H1 (cell line): ENCODE measurements at regions not wholly inside any gene's neighbourhood (a gene's known extent, or its start where the extent isn't known, plus 50 kb on each side); places are given as distances from the start of the nearest gene placed in this dataset.

ENCODE experiments used
- CTCF ChIA-PET: fragments of 300-600 bp; sonication (Branson Sonifier 250); formaldehyde crosslinking; loops from one replicate; lab custom pipeline; 2021; ENCODE audit not compliant: partially characterized antibody; lab: Charles Lee
- POLR2A ChIA-PET: fragments of 300-600 bp; sonication (Branson Sonifier 250); formaldehyde crosslinking; loops from one replicate; lab custom pipeline; 2021; ENCODE audit warnings: inconsistent platforms; ENCODE audit not compliant: partially characterized antibody; lab: Charles Lee
- DNase-seq, 2 experiments: peaks; one replicate each; pipeline versions ENCODE4 v3.0.0 to v3.0.0-alpha.2; 2010 to 2022; ENCODE audit warnings: low spot score in 2 of 2, low read depth in 1 of 2, mixed read lengths in 1 of 2
- FAIRE-seq: peaks from 2 replicates; lab custom pipeline; 2011; peaks lifted over from hg19 to GRCh38; lab: Jason Lieb, UNC
- H2AFZ ChIP-seq: 2 replicates; pipeline ENCODE4 v1.8.1; 2012; ENCODE audit warnings: low read length, inconsistent platforms
- H2AK5ac ChIP-seq: 2 replicates; pipeline ENCODE4 v1.6.1; 2013; ENCODE audit warnings: low read depth, low read length
- H2BK120ac ChIP-seq: replicated peaks from 2 replicates; pipeline ENCODE3; 2013; ENCODE audit warnings: low read depth, low read length, inconsistent platforms
- H2BK12ac ChIP-seq: 2 replicates; pipeline ENCODE4 v1.6.1; 2013; ENCODE audit warnings: low read depth, low read length
- H2BK15ac ChIP-seq: 2 replicates; pipeline ENCODE4 v1.6.1; 2013; ENCODE audit warnings: low read length
- H2BK20ac ChIP-seq: 2 replicates; pipeline ENCODE4 v1.6.1; 2013; ENCODE audit warnings: low read length
- H2BK5ac ChIP-seq: 2 replicates; pipeline ENCODE4 v1.6.1; 2013; ENCODE audit warnings: low read depth, low read length
- H3K14ac ChIP-seq: 2 replicates; pipeline ENCODE4 v1.6.1; 2013; ENCODE audit warnings: inconsistent platforms; ENCODE audit not compliant: insufficient read length
- H3K18ac ChIP-seq: 2 replicates; pipeline ENCODE4 v1.6.1; 2013; ENCODE audit warnings: low read length; ENCODE audit errors: extremely low read depth
- H3K23ac ChIP-seq: 2 replicates; pipeline ENCODE4 v1.6.1; 2013; ENCODE audit warnings: inconsistent platforms; ENCODE audit not compliant: insufficient read length
- H3K23me2 ChIP-seq: 2 replicates; pipeline ENCODE4 v1.6.1; 2013; ENCODE audit warnings: low read depth, low read length
- H3K27ac ChIP-seq: 2 replicates; pipeline ENCODE4 v1.6.1; 2011; ENCODE audit warnings: low read depth, low read length, inconsistent platforms
- H3K27me3 ChIP-seq, 4 experiments: replicated peaks in 1 of 4; 1 replicate in 1 of 4; 2 replicates in 3 of 4; pipeline versions ENCODE4 v1.6.1 to v1.8.1; 2011 to 2013; ENCODE audit warnings: low read length in 3 of 4, mild to moderate bottlenecking in 3 of 4, inconsistent platforms in 2 of 4, mixed read lengths in 2 of 4, moderate library complexity in 1 of 4; ENCODE audit not compliant: control insufficient read depth in 3 of 4, insufficient read depth in 3 of 4; ENCODE audit errors: extremely low read depth in 1 of 4
- H3K36me3 ChIP-seq, 4 experiments: 2 replicates each; pipeline versions ENCODE4 v1.6.1 to v1.8.1; 2011 to 2013; ENCODE audit warnings: mild to moderate bottlenecking in 4 of 4, low read length in 3 of 4, moderate library complexity in 2 of 4, control low read depth in 1 of 4, inconsistent platforms in 1 of 4; ENCODE audit not compliant: insufficient read depth in 4 of 4, control insufficient read depth in 2 of 4
- H3K4ac ChIP-seq: replicated peaks from 2 replicates; pipeline ENCODE3; 2013; ENCODE audit warnings: low read length, low read depth, mixed read lengths, inconsistent platforms; ENCODE audit not compliant: insufficient read length
- H3K4me1 ChIP-seq, 4 experiments: replicated peaks in 1 of 4; 1 replicate in 1 of 4; 2 replicates in 3 of 4; pipeline versions ENCODE4 v1.6.1 to v1.8.1; 2011 to 2013; ENCODE audit warnings: low read length in 3 of 4, inconsistent platforms in 2 of 4, mixed read lengths in 1 of 4; ENCODE audit not compliant: insufficient read depth in 4 of 4, control insufficient read depth in 3 of 4
- H3K4me2 ChIP-seq, 2 experiments: 2 replicates each; pipeline versions ENCODE4 v1.6.1 to v1.8.1; 2011 to 2013; ENCODE audit warnings: low read depth in 2 of 2, low read length in 2 of 2, control low read depth in 1 of 2, inconsistent platforms in 1 of 2, mild to moderate bottlenecking in 1 of 2; ENCODE audit not compliant: insufficient read depth in 1 of 2
- H3K4me3 ChIP-seq, 4 experiments: fragments of 200-600, 300-600 bp in 1 of 4; sonication (generic), shearing (Covaris generic), sonication (Bioruptor Twin) in 1 of 4; 2 replicates each; pipeline versions ENCODE4 v1.5.1 to v1.8.1; 2011 to 2016; ENCODE audit warnings: low read length in 4 of 4, low read depth in 3 of 4, control low read depth in 2 of 4, inconsistent platforms in 2 of 4, mild to moderate bottlenecking in 2 of 4, mixed read lengths in 1 of 4, moderate library complexity in 1 of 4; ENCODE audit not compliant: insufficient read depth in 2 of 4; ENCODE audit errors: extremely low read depth in 1 of 4
- H3K56ac ChIP-seq: replicated peaks from 2 replicates; pipeline ENCODE3; 2013; ENCODE audit warnings: low read depth, mild to moderate bottlenecking, mixed read lengths, low read length, inconsistent platforms; ENCODE audit not compliant: insufficient read length
- H3K79me1 ChIP-seq: 2 replicates; pipeline ENCODE4 v1.6.1; 2013; ENCODE audit warnings: low read depth, low read length, control low read depth
- H3K79me2 ChIP-seq, 2 experiments: 2 replicates each; pipeline versions ENCODE4 v1.6.1 to v1.8.1; 2012 to 2013; ENCODE audit warnings: low read length in 2 of 2, mild to moderate bottlenecking in 2 of 2, inconsistent platforms in 1 of 2; ENCODE audit not compliant: insufficient read depth in 2 of 2, control insufficient read depth in 1 of 2
- H3K9ac ChIP-seq, 4 experiments: replicated peaks in 1 of 4; 1 replicate in 1 of 4; 2 replicates in 3 of 4; pipeline versions ENCODE4 v1.6.1 to v1.8.1; 2011 to 2013; ENCODE audit warnings: low read depth in 3 of 4, low read length in 3 of 4, control low read depth in 2 of 4, mild to moderate bottlenecking in 2 of 4, moderate library complexity in 2 of 4, inconsistent platforms in 1 of 4; ENCODE audit errors: extremely low read depth in 1 of 4
- H3K9me3 ChIP-seq, 2 experiments: 2 replicates each; pipeline versions ENCODE4 v1.6.1 to v1.8.1; 2012 to 2013; ENCODE audit warnings: mild to moderate bottlenecking in 2 of 2, moderate library complexity in 2 of 2, control low read depth in 1 of 2, inconsistent platforms in 1 of 2, low read depth in 1 of 2, low read length in 1 of 2, mixed read lengths in 1 of 2; ENCODE audit not compliant: insufficient read depth in 2 of 2
- H4K20me1 ChIP-seq, 2 experiments: replicated peaks in 1 of 2; 2 replicates each; pipeline versions ENCODE3 to v1.8.1; 2011 to 2013; ENCODE audit warnings: inconsistent platforms in 2 of 2, low read length in 2 of 2, mild to moderate bottlenecking in 1 of 2; ENCODE audit not compliant: insufficient read depth in 2 of 2, control insufficient read depth in 1 of 2
- H4K5ac ChIP-seq: 2 replicates; pipeline ENCODE4 v1.6.1; 2013; ENCODE audit warnings: low read length, low read depth, mixed read lengths, inconsistent platforms; ENCODE audit not compliant: insufficient read length
- H4K8ac ChIP-seq: 2 replicates; pipeline ENCODE4 v1.8.0; 2013; ENCODE audit warnings: mild to moderate bottlenecking, moderate library complexity, low read length, inconsistent platforms; ENCODE audit not compliant: insufficient read depth; ENCODE audit errors: extremely low read depth
- H4K91ac ChIP-seq: replicated peaks from 2 replicates; pipeline ENCODE3; 2013; ENCODE audit warnings: low read length, mixed read lengths, inconsistent platforms; ENCODE audit not compliant: insufficient read length
- BCL11A ChIP-seq, 2 experiments: IDR thresholded peaks; one replicate each; pipeline ENCODE4 v1.6.1; 2011; ENCODE audit warnings: low read depth in 2 of 2, low read length in 2 of 2, mild to moderate bottlenecking in 2 of 2
- EP300 ChIP-seq, 2 experiments: IDR thresholded peaks; 1 replicate in 1 of 2; 2 replicates in 1 of 2; pipeline ENCODE4 v1.6.1; 2011 to 2012; ENCODE audit warnings: low read depth in 2 of 2, low read length in 2 of 2, mild to moderate bottlenecking in 2 of 2, borderline replicate concordance in 1 of 2, inconsistent platforms in 1 of 2, moderate library complexity in 1 of 2
- FOSL1 ChIP-seq: IDR thresholded peaks from 2 replicates; pipeline ENCODE4 v1.6.1; 2011; ENCODE audit warnings: mild to moderate bottlenecking, low read depth, low read length, moderate library complexity; ENCODE audit not compliant: insufficient read depth
- KDM4A ChIP-seq: IDR thresholded peaks from one replicate; pipeline ENCODE4 v1.7.1; 2012; ENCODE audit warnings: low read depth, mild to moderate bottlenecking, moderate library complexity, low read length, inconsistent platforms; ENCODE audit not compliant: severe bottlenecking
- MAFK ChIP-seq: IDR thresholded peaks from 2 replicates; pipeline ENCODE4 v1.6.1; 2012; ENCODE audit warnings: low read depth, mild to moderate bottlenecking, improper control_type of control experiment, low read length
- SP2 ChIP-seq: IDR thresholded peaks from 2 replicates; pipeline ENCODE4 v1.6.1; 2012; ENCODE audit warnings: mild to moderate bottlenecking, low read length, inconsistent platforms
- WGBS, 2 experiments: shearing (Covaris generic) in 1 of 2; methylation state at CpG; one replicate each; pipeline versions ENCODE4 v1.1.6 to v1.1.7; 2013 to 2015; ENCODE audit warnings: low lambda C conversion rate in 2 of 2, mixed read lengths in 2 of 2, inconsistent platforms in 1 of 2, low coverage in 1 of 2, missing lambda C conversion rate in 1 of 2; ENCODE audit not compliant: insufficient replicate concordance in 2 of 2, insufficient coverage in 1 of 2, insufficient read length in 1 of 2; ENCODE audit errors: extremely low coverage in 1 of 2, missing lambda C conversion rate in 1 of 2; 5-methylcytosine and 5-hydroxymethylcytosine counted together
- TF ChIP-seq, protein P1 (sequence below): IDR thresholded peaks from 2 replicates; pipeline ENCODE4 v1.6.1; 2012; ENCODE audit warnings: inconsistent platforms

GRCh38 chr6:139534472-139535115 is 160.1 kb upstream of the CITED2 start:
- no peaks in the 10 kb centered on the region for H3K23me2 ChIP-seq
- no peak overlapping the region for H4K5ac ChIP-seq
- H3K27me3 ChIP-seq: no peaks in the 10 kb centered on the region
- no peak overlapping the region for H3K4me2 ChIP-seq
- H3K27ac ChIP-seq: no peak overlapping the region
- POLR2A ChIA-PET: interaction anchor here (1.5 kb wide), 1 partner anchor 160 kb away, joined by 5 read pairs; the partner anchor contains the start of gene CITED2
- TF ChIP-seq FOSL1 (no peak), BCL11A (IDR thresholded peaks at IDR 0.05; ENCODE audit: low read depth in 2 of 2, low read length in 2 of 2) (no peak), MAFK (no peak), EP300 (IDR thresholded peaks at IDR 0.05; ENCODE audit: borderline replicate concordance in 1 of 2, low read depth in 2 of 2, low read length in 2 of 2) (no peak), SP2 (no peak), KDM4A (no peak)
- TF ChIP-seq, protein P1, sequence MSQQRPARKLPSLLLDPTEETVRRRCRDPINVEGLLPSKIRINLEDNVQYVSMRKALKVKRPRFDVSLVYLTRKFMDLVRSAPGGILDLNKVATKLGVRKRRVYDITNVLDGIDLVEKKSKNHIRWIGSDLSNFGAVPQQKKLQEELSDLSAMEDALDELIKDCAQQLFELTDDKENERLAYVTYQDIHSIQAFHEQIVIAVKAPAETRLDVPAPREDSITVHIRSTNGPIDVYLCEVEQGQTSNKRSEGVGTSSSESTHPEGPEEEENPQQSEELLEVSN: no peak
- WGBS, 2 experiments: 79% methylated on average over 5 of the region's 5 CpGs; no CpG with 5 or more reads in 1 of the 2 experiments
- CTCF ChIA-PET: no interaction called here
- 0 out of 2 replicates have a peak overlapping the region, but pooled peaks have one; percentile 54 for H2BK15ac ChIP-seq
- H3K23ac ChIP-seq: no peak overlapping the region
- H2BK120ac ChIP-seq: no peak overlapping the region
- peak overlapping the region; percentile 92 for H2AFZ ChIP-seq
- H2BK20ac ChIP-seq: no peak overlapping the region
- no peak overlapping the region for H3K18ac ChIP-seq
- H3K56ac ChIP-seq: no peak overlapping the region
- H3K14ac ChIP-seq: no peak overlapping the region
- DNase-seq (no peak), FAIRE-seq (no peak)
- H3K79me1 ChIP-seq: no peaks in the 10 kb centered on the region
- H4K20me1 ChIP-seq: no peaks in the 10 kb centered on the region
- no peaks in the 10 kb centered on the region for H3K36me3 ChIP-seq
- no peak overlapping the region for H4K8ac ChIP-seq
- no peak overlapping the region for H3K9ac ChIP-seq
- no peak overlapping the region for H3K4me3 ChIP-seq
- no peaks in the 10 kb centered on the region; a peak in 1 of 4 replicates for H3K9me3 ChIP-seq
- H2BK5ac ChIP-seq: no peak overlapping the region
- no peaks in the 10 kb centered on the region for H3K79me2 ChIP-seq
- H2AK5ac ChIP-seq: no peak overlapping the region
- H2BK12ac ChIP-seq: peak overlapping the region; percentile 44; the same call in 1 of the 2 replicates
- H3K4ac ChIP-seq: no peak overlapping the region
- H3K4me1 ChIP-seq: no peaks in the 10 kb centered on the region
- H4K91ac ChIP-seq: no peak overlapping the region
